ENCODE measurements at regions not wholly inside any gene's neighbourhood (a gene's known extent, or its start where the extent isn't known, plus 50 kb on each side); places are given as distances from the start of the nearest gene placed in this dataset.

DNA sequence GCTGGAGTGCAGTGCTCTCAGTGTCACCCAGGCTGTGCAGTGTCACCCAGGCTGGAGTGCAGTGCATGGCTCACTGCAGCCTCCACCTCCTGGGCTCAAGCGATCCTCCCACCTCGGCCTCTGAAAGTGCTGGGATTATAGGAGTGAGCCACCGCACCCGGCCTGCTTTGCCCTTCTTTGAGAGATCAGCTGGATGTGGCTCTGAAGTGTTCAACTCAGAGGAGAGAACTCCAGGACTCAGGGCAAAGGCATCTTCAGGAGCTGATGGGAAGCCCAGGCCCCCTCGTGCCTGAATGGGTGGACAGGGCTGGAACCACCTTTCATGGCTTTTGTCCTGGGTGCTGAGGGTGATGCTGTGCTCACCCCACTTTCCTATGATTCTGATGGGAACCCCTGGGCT, 52.0 kb upstream of the HAAO start:
- Histone ChIP-seq H3K9ac (ENCODE audit: low read length) (no peak overlapping the region), H3K36me3 (ENCODE audit: control insufficient read depth in 1 of 2, insufficient read depth in 2 of 2, low read length in 2 of 2) (no peaks in the 10 kb centered on the region), H3K27ac (ENCODE audit: low read depth, low read length) (no peak overlapping the region), H3K27me3 (ENCODE audit: insufficient read depth, low read length) (no peaks in the 10 kb centered on the region), H3K4me1 (ENCODE audit: control insufficient read depth in 1 of 2, insufficient read depth in 2 of 2, low read length in 2 of 2) (no peaks in the 10 kb centered on the region), H2AFZ (ENCODE audit: low read depth, low read length, poor library complexity, severe bottlenecking) (no peak overlapping the region), H3K79me2 (ENCODE audit: insufficient read depth, low read length) (no peaks in the 10 kb centered on the region), H3K4me3 (replicated peaks in 1 of 2; ENCODE audit: low read depth in 1 of 2, low read length in 2 of 2) (no peak overlapping the region), H3K9me2 (ENCODE audit: insufficient read depth) (no peaks in the 10 kb centered on the region), H4K20me1 (ENCODE audit: insufficient read depth) (no peaks in the 10 kb centered on the region), H3K4me2 (ENCODE audit: low read length) (no peak overlapping the region), H3K9me3 (ENCODE audit: control insufficient read depth in 1 of 2, insufficient read depth in 1 of 2, low read depth in 1 of 2, low read length in 2 of 2) (no peaks in the 10 kb centered on the region)
- BruUV-seq (replicated peaks): no TSS peak
- RAD21 ChIA-PET (ENCODE audit: low non-redundant PET in 1 of 2, low total read pairs in 2 of 2, uncharacterized antibody in 2 of 2, unreplicated experiment in 2 of 2): no interaction called here
- intact Hi-C loops (cut with micrococcal nuclease): no loop called here
- POLR2A ChIA-PET: no interaction called here
- ATAC-seq (no peak), DNase-seq (ENCODE audit: low read depth, low spot score) (no peak)
- CTCF ChIA-PET: no interaction called here
- TF ChIP-seq CEBPB (IDR thresholded peaks at IDR 0.05; ENCODE audit: low read depth) (no peak), SIN3A (IDR thresholded peaks at IDR 0.05; ENCODE audit: low read depth) (no peak), JUND (IDR thresholded peaks at IDR 0.05) (no peak), CBX3 (IDR thresholded peaks at IDR 0.05; ENCODE audit: low read depth) (no peak), TCF7L2 (IDR thresholded peaks at IDR 0.05; ENCODE audit: borderline replicate concordance, extremely low read depth, insufficient read depth, insufficient read length) (no peak), POLR2AphosphoS5 (IDR thresholded peaks at IDR 0.05; ENCODE audit: low read depth, low read length) (no peak), SRF (IDR thresholded peaks at IDR 0.05; ENCODE audit: low read depth) (no peak), ELF1 (IDR thresholded peaks at IDR 0.05; ENCODE audit: borderline replicate concordance, low read depth) (no peak), SP1 (IDR thresholded peaks at IDR 0.05; ENCODE audit: low read depth) (no peak), ZFX (IDR thresholded peaks at IDR 0.05) (no peak), YY1 (IDR thresholded peaks at IDR 0.05; ENCODE audit: extremely low read depth, insufficient replicate concordance, low read depth, low read length) (no peak), ZNF274 (IDR thresholded peaks at IDR 0.05; ENCODE audit: low read depth, low read length) (no peak), EZH2 (IDR thresholded peaks at IDR 0.05) (no peak)
- TF ChIP-seq, protein P1, sequence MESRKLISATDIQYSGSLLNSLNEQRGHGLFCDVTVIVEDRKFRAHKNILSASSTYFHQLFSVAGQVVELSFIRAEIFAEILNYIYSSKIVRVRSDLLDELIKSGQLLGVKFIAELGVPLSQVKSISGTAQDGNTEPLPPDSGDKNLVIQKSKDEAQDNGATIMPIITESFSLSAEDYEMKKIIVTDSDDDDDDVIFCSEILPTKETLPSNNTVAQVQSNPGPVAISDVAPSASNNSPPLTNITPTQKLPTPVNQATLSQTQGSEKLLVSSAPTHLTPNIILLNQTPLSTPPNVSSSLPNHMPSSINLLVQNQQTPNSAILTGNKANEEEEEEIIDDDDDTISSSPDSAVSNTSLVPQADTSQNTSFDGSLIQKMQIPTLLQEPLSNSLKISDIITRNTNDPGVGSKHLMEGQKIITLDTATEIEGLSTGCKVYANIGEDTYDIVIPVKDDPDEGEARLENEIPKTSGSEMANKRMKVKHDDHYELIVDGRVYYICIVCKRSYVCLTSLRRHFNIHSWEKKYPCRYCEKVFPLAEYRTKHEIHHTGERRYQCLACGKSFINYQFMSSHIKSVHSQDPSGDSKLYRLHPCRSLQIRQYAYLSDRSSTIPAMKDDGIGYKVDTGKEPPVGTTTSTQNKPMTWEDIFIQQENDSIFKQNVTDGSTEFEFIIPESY (IDR thresholded peaks at IDR 0.05; ENCODE audit: extremely low read depth, insufficient replicate concordance, low read length): no peak
- TF ChIP-seq, protein P2, sequence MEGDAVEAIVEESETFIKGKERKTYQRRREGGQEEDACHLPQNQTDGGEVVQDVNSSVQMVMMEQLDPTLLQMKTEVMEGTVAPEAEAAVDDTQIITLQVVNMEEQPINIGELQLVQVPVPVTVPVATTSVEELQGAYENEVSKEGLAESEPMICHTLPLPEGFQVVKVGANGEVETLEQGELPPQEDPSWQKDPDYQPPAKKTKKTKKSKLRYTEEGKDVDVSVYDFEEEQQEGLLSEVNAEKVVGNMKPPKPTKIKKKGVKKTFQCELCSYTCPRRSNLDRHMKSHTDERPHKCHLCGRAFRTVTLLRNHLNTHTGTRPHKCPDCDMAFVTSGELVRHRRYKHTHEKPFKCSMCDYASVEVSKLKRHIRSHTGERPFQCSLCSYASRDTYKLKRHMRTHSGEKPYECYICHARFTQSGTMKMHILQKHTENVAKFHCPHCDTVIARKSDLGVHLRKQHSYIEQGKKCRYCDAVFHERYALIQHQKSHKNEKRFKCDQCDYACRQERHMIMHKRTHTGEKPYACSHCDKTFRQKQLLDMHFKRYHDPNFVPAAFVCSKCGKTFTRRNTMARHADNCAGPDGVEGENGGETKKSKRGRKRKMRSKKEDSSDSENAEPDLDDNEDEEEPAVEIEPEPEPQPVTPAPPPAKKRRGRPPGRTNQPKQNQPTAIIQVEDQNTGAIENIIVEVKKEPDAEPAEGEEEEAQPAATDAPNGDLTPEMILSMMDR (IDR thresholded peaks at IDR 0.05 in 2 of 3, conservative IDR thresholded peaks at IDR 0.05 in 1 of 3; ENCODE audit: borderline replicate concordance in 1 of 3, insufficient read depth in 1 of 3, low read depth in 2 of 3, low read length in 2 of 3): no peak
- TF ChIP-seq, protein P3, sequence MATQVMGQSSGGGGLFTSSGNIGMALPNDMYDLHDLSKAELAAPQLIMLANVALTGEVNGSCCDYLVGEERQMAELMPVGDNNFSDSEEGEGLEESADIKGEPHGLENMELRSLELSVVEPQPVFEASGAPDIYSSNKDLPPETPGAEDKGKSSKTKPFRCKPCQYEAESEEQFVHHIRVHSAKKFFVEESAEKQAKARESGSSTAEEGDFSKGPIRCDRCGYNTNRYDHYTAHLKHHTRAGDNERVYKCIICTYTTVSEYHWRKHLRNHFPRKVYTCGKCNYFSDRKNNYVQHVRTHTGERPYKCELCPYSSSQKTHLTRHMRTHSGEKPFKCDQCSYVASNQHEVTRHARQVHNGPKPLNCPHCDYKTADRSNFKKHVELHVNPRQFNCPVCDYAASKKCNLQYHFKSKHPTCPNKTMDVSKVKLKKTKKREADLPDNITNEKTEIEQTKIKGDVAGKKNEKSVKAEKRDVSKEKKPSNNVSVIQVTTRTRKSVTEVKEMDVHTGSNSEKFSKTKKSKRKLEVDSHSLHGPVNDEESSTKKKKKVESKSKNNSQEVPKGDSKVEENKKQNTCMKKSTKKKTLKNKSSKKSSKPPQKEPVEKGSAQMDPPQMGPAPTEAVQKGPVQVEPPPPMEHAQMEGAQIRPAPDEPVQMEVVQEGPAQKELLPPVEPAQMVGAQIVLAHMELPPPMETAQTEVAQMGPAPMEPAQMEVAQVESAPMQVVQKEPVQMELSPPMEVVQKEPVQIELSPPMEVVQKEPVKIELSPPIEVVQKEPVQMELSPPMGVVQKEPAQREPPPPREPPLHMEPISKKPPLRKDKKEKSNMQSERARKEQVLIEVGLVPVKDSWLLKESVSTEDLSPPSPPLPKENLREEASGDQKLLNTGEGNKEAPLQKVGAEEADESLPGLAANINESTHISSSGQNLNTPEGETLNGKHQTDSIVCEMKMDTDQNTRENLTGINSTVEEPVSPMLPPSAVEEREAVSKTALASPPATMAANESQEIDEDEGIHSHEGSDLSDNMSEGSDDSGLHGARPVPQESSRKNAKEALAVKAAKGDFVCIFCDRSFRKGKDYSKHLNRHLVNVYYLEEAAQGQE (IDR thresholded peaks at IDR 0.05; ENCODE audit: low read depth): no peak
